ENCODE measurements at regions not wholly inside any gene's neighbourhood (a gene's known extent, or its start where the extent isn't known, plus 50 kb on each side); places are given as distances from the start of the nearest gene placed in this dataset.

DNA sequence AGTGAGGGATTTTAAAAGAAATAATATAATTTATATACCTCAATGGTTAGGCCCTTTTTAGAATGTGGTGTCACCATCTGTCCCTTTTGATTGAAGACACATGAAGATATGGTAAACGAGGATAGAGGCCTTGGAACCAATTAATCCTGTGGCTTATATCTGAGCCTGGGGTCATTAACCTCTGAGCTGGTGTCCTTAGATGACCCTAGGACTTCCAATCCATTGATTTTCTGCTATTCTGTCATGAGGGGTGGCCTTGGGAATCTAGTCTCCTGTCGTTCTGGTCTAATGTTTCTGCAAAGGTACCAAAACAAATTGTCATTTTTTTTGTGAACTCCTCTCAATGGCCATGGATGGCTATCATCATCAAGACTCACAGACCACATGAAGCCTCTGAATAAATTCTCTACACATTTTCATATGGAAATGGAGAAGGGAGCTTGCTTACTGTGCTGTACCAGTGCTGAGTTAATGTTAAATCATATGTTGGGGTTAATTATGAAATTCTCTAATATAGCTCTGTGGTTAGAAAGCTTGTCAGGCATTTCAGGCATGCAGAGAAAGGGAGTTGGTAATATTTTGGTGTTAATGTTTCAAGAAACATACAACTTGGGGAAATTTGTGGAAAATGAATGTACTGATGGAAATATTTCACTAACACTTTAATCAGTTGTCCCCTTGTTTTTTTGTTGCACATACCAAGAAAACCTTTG is 204.2 kb upstream of the IL15 start:
- no peaks in the 10 kb centered on the region for H3K9me3 Mint-ChIP-seq
- H3K4me1 Mint-ChIP-seq (ENCODE audit: low read depth): no peaks in the 10 kb centered on the region
- no peak for DNase-seq (ENCODE audit: low spot score)
- H3K27me3 Mint-ChIP-seq (ENCODE audit: low read depth): no peaks in the 10 kb centered on the region
- H3K27ac Mint-ChIP-seq: no peak overlapping the region
- H3K4me3 Mint-ChIP-seq: no peak overlapping the region
- no peaks in the 10 kb centered on the region for H3K36me3 Mint-ChIP-seq (ENCODE audit: low read depth)

DNA sequence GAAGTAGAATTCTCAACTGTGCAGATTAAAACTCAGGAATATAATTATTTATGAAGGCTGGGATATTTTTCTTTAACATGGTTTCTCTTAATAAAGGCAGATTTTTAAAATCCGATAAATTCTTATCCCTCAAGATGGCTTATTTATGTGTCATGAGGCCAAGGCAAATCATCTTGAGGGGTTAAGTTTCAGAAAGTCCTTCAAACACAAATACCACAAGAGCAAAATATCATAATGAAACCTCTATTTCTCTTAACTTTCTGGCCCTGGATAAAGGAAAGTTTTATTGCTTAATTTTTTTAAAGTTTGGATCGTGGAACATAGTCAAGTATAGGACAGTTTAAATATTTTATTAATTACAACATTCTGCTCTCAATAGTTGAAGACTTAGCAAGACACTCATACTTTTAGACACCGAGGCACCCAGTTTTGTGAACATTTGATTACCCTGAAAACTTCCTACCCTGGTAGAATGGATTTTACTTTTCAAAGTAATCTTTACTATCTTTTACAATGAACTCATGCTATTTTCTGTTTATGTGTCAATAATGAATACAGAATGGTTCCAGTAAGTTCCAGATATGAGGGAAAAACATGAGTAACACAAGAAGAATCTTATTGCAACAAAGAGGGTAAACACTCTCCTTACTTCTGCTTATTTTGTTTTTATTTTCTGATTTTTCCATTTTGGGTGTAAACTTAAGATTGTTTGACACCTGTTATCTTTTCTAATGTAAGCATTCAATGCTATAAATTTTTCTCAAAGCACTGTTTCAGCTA is 200.7 kb upstream of the IL15 start:
- Mint-ChIP-seq H3K36me3 (ENCODE audit: low read depth) (no peaks in the 10 kb centered on the region), H3K4me1 (ENCODE audit: low read depth) (no peaks in the 10 kb centered on the region), H3K9me3 (no peaks in the 10 kb centered on the region), H3K27ac (no peak overlapping the region), H3K4me3 (no peak overlapping the region), H3K27me3 (ENCODE audit: low read depth) (no peaks in the 10 kb centered on the region)
- no peak for DNase-seq (ENCODE audit: low spot score)

DNA sequence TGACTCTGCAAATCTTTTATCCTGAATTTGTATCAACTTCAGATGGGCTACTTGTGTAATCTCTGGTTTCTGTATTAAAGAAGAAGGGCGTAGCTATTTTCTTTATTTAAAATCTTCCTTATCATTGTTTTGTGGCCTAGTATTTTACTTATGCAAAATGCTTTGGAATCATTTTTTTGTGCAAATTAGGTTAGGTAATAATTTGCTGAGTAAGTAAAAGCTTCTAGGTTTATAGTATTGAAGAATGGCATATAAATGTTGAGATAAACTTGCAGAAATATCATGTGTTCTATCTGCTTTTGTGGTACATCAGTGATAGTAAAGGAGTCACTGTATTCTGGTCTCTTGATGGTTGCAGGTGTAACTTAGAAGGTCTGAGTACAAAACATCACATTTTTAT is 197.2 kb upstream of the IL15 start:
- Mint-ChIP-seq H3K36me3 (ENCODE audit: low read depth) (no peaks in the 10 kb centered on the region), H3K9me3 (no peaks in the 10 kb centered on the region), H3K4me3 (no peak overlapping the region), H3K27ac (no peak overlapping the region), H3K27me3 (ENCODE audit: low read depth) (no peaks in the 10 kb centered on the region), H3K4me1 (ENCODE audit: low read depth) (no peaks in the 10 kb centered on the region)
- no peak for DNase-seq (ENCODE audit: low spot score)

DNA sequence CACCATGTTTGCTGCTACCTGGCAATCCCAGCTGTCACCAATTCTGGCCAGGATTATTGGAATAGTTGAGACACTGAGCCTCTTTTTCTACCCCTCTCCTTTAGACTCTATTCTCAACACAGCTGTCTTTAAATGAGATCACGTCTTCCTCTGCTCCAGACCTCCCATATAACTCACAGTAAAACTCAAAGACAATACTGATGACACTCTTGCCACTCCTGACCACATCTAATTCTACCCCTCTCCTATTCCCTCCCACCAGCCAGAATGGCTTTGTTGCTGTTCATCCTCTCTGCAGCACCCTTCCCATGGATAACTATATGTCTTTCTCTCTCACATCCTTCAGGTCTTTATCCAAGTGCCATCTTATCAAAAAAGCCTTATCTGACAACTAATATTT is 188.6 kb upstream of the IL15 start:
- Mint-ChIP-seq H3K27ac (no peak overlapping the region), H3K4me1 (ENCODE audit: low read depth) (no peaks in the 10 kb centered on the region), H3K4me3 (no peak overlapping the region), H3K9me3 (no peaks in the 10 kb centered on the region), H3K27me3 (ENCODE audit: low read depth) (no peaks in the 10 kb centered on the region), H3K36me3 (ENCODE audit: low read depth) (no peaks in the 10 kb centered on the region)
- DNase-seq (ENCODE audit: low spot score): no peak

DNA sequence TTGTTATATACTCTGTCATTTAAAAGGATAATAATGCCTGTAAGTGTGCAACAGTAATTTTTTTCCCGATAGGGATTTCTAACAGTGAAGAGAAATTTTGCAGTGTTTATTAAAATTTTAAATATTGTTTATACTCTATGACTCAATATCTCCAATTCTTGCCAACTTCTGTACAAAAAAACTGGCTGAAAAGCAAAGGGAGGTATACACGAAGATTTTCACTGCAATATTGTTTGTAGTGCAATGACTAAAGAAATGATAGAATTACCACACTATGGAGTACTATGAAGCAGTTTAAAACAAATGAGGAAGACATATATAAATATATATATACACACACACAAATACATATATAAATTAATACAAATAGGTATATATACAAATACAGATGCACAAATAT is 187.9 kb upstream of the IL15 start:
- no peaks in the 10 kb centered on the region for H3K27me3 Mint-ChIP-seq (ENCODE audit: low read depth)
- H3K27ac Mint-ChIP-seq: no peak overlapping the region
- H3K4me1 Mint-ChIP-seq (ENCODE audit: low read depth): no peaks in the 10 kb centered on the region
- no peaks in the 10 kb centered on the region for H3K36me3 Mint-ChIP-seq (ENCODE audit: low read depth)
- no peak overlapping the region for H3K4me3 Mint-ChIP-seq
- DNase-seq (ENCODE audit: low spot score): no peak
- H3K9me3 Mint-ChIP-seq: no peaks in the 10 kb centered on the region

DNA sequence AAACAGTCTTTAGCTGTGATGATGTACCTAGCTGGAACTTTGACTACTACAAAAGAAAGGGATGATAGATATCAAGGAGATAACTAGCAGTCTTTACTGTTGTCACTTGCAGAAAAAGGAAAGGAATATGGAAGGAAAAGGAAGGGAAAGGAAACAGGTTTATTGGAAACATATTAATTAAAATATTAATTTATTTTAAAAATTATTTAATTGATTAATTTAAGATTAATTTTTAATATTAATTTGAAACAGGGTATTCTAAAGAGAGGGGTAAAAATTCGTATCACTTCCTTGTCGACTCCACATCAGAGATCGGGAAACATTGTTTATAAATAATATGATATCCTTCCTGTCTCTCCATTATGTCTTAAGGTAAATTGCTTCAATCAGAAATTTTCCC is 186.5 kb upstream of the IL15 start:
- Mint-ChIP-seq H3K9me3 (no peaks in the 10 kb centered on the region), H3K4me1 (ENCODE audit: low read depth) (no peaks in the 10 kb centered on the region), H3K36me3 (ENCODE audit: low read depth) (no peaks in the 10 kb centered on the region), H3K4me3 (no peak overlapping the region), H3K27ac (no peak overlapping the region), H3K27me3 (ENCODE audit: low read depth) (no peaks in the 10 kb centered on the region)
- DNase-seq (ENCODE audit: low spot score): no peak

DNA sequence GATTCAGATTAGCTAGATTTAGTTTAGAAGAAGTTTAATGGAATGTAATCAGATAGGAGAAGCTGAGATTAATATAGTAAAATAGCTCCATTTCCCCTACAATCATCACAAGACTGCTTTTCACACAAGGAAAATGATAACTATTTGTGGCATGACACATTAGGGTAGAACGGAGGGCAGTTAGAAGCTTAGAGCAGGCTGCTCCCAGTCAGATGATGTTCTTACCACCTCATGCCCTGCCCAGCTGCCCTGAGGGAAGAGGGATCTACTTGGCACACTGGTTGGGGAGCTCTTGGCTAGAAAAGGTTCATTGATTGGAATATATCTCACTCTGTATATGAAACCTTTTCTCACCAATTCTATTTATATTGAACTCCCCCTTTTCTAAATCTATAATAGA is 180.7 kb upstream of the IL15 start:
- no peak for DNase-seq (ENCODE audit: low spot score)
- H3K36me3 Mint-ChIP-seq (ENCODE audit: low read depth): no peaks in the 10 kb centered on the region
- H3K27me3 Mint-ChIP-seq (ENCODE audit: low read depth): no peaks in the 10 kb centered on the region
- H3K9me3 Mint-ChIP-seq: no peaks in the 10 kb centered on the region
- no peak overlapping the region for H3K27ac Mint-ChIP-seq
- no peaks in the 10 kb centered on the region for H3K4me1 Mint-ChIP-seq (ENCODE audit: low read depth)
- no peak overlapping the region for H3K4me3 Mint-ChIP-seq

DNA sequence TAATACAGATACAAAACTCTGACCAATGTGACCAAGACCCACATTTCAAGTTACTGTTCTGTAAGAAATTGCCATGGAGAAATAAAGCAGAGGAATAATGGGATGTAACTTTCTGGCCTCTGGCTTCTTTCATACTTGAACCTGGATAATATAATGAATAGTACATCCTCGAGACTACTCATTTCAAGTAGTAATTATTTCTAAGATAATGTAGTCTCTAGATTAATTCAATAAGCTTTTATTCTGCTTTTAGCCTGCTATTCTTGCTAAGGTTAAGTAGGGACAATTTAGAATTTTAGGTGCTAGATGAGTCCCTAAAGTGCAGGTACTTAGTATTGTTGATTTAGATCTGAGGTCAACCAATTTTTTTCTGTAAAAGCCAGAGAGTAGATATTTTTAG is 178.7 kb upstream of the IL15 start:
- H3K27ac Mint-ChIP-seq: no peak overlapping the region
- H3K36me3 Mint-ChIP-seq (ENCODE audit: low read depth): no peaks in the 10 kb centered on the region
- H3K9me3 Mint-ChIP-seq: no peaks in the 10 kb centered on the region
- H3K27me3 Mint-ChIP-seq (ENCODE audit: low read depth): no peaks in the 10 kb centered on the region
- H3K4me1 Mint-ChIP-seq (ENCODE audit: low read depth): no peaks in the 10 kb centered on the region
- DNase-seq (ENCODE audit: low spot score): no peak
- H3K4me3 Mint-ChIP-seq: no peak overlapping the region

DNA sequence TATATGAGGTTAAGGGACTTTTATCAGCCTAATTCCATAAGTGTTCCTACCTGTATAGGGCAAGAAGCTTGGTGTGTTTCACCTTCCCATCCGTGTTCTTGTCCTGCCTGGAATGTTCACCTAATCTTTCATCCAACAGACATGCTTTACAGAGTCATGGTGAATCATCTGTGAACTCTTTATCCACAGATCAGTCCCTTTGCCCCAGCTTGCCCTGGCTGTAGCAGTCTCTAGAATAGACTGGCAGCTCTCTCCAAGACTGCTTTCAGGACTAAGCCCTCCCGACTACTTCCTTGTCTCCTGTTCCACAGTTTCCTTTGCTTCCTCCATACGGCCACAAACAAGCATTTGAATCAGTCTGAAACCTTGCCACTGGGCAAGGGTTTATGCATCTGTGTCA is 177.9 kb upstream of the IL15 start:
- Mint-ChIP-seq H3K4me1 (ENCODE audit: low read depth) (no peaks in the 10 kb centered on the region), H3K36me3 (ENCODE audit: low read depth) (no peaks in the 10 kb centered on the region), H3K27ac (no peak overlapping the region), H3K9me3 (no peaks in the 10 kb centered on the region), H3K4me3 (no peak overlapping the region), H3K27me3 (ENCODE audit: low read depth) (no peaks in the 10 kb centered on the region)
- no peak for DNase-seq (ENCODE audit: low spot score)

DNA sequence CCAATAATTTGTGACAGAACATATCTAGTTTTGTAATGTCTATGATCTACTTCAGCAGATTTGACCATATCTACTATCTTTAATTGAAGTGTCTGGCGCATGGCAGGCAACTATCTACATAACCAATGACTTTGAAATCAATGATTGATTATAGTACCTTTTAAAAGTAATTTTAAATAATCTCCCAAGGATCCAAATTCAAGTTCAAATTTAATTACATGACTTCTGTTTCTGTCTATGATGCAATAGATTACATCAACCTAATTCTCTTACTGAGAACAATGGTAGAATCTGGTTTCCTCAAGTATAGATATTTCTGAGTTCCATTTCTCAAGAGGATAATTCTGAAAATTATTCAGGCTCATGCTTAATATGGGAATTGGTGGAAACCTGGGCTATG is 177.4 kb upstream of the IL15 start:
- H3K36me3 Mint-ChIP-seq (ENCODE audit: low read depth): no peaks in the 10 kb centered on the region
- H3K27ac Mint-ChIP-seq: no peak overlapping the region
- H3K27me3 Mint-ChIP-seq (ENCODE audit: low read depth): no peaks in the 10 kb centered on the region
- H3K4me3 Mint-ChIP-seq: no peak overlapping the region
- no peak for DNase-seq (ENCODE audit: low spot score)
- H3K9me3 Mint-ChIP-seq: no peaks in the 10 kb centered on the region
- H3K4me1 Mint-ChIP-seq (ENCODE audit: low read depth): no peaks in the 10 kb centered on the region

DNA sequence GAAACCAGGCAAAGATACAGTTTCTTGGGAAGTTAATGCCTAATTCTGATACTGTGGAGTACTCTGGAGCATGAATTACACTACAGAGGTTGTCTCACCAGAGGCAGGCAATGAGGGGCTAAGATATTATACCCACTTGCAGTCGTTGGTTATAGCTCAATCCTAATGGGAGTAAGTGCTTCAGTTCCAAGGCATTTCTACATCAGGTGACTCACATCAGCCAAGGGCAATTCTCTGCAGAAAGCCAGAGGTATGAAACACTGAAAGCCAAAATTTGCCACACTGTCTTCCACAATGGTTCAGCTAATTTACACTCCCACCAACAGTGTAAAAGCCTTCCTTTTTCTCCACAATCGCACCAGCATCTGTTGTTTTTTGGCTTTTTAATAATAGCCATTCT is 174.0 kb upstream of the IL15 start:
- no peaks in the 10 kb centered on the region for H3K36me3 Mint-ChIP-seq (ENCODE audit: low read depth)
- H3K27ac Mint-ChIP-seq: no peak overlapping the region
- no peak for DNase-seq (ENCODE audit: low spot score)
- H3K9me3 Mint-ChIP-seq: no peaks in the 10 kb centered on the region
- H3K4me1 Mint-ChIP-seq (ENCODE audit: low read depth): no peaks in the 10 kb centered on the region
- no peaks in the 10 kb centered on the region for H3K27me3 Mint-ChIP-seq (ENCODE audit: low read depth)
- H3K4me3 Mint-ChIP-seq: no peak overlapping the region

DNA sequence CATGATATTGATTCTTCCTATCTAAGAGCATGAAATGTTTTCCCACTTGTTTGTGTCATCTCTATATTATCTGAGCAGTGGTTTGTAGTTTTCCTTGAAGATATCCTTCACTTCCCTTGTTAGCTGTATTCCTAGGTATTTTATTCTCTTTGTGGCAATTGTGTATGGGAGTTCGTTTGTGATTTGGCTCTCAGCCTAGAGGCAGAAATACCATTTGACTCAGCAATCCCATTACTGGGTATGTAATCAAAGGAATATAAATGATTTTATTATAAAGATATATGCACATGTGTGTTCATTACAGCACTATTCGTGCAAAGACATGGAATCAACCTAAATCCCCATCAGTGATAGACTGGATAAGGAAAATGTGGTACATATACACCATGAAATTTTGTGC is 172.7 kb upstream of the IL15 start:
- no peaks in the 10 kb centered on the region for H3K4me1 Mint-ChIP-seq (ENCODE audit: low read depth)
- no peak overlapping the region for H3K4me3 Mint-ChIP-seq
- no peak overlapping the region for H3K27ac Mint-ChIP-seq
- DNase-seq (ENCODE audit: low spot score): no peak
- no peaks in the 10 kb centered on the region for H3K9me3 Mint-ChIP-seq
- no peaks in the 10 kb centered on the region for H3K27me3 Mint-ChIP-seq (ENCODE audit: low read depth)
- no peaks in the 10 kb centered on the region for H3K36me3 Mint-ChIP-seq (ENCODE audit: low read depth)

DNA sequence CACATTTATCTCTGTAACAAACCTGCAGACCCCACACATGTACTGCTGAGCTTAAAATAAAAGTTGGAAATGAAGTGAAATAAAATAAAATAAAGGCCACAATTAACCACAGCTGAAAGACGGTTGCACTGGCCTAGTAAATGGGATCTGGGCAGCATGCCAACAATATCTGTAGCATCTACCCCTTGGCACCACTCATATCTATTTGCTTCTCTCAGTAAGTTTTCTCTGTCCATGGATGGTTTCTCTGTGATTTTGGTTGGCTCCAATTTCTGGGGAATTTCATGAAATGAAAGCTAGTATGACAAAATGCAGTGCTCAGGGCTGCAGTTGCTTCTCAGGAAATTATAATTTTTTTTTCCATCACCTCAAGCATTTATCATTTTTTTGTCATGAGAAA is 172.0 kb upstream of the IL15 start:
- Mint-ChIP-seq H3K27me3 (ENCODE audit: low read depth) (no peaks in the 10 kb centered on the region), H3K9me3 (no peaks in the 10 kb centered on the region), H3K36me3 (ENCODE audit: low read depth) (no peaks in the 10 kb centered on the region), H3K27ac (no peak overlapping the region), H3K4me3 (no peak overlapping the region), H3K4me1 (ENCODE audit: low read depth) (no peaks in the 10 kb centered on the region)
- no peak for DNase-seq (ENCODE audit: low spot score)

DNA sequence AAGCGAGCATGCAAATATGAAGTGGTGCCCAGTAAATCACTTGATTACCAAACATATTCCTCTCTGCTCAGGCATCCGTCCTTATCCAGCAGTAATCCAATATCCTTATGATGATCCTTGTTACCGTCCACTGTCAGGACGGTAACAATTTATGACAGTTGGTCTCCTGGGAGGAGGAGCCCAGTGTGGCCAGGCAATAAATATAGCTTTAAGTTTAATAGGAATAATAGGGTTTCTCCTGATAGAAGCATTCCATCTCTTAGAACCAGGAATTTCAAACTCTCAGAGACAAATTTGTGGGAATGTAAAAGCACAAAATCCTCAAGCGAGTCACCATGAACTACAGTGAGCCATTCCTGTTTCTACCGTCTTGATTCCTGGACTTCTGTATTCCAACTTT is 171.2 kb upstream of the IL15 start:
- Mint-ChIP-seq H3K27ac (no peak overlapping the region), H3K27me3 (ENCODE audit: low read depth) (no peaks in the 10 kb centered on the region), H3K36me3 (ENCODE audit: low read depth) (no peaks in the 10 kb centered on the region), H3K9me3 (no peaks in the 10 kb centered on the region), H3K4me3 (no peak overlapping the region), H3K4me1 (ENCODE audit: low read depth) (no peaks in the 10 kb centered on the region)
- DNase-seq (ENCODE audit: low spot score): no peak

DNA sequence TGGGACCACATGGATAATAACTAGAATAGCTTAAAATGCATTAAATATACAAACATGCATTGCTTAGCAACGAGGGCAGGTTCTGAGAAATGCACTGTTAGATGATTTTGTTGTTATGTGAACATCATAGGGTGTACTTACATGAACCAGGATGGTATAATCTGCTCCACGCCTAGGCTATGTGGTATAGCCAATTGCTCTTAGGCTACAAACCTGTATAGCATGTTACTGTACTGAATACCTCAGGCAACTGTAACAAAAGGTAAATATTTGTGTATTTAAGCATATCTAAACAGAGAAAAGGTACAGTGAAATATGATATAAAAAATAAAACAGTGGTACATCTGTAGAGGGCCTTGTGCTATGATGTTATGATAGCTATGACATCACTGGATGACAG is 169.2 kb upstream of the IL15 start:
- Mint-ChIP-seq H3K27me3 (ENCODE audit: low read depth) (no peaks in the 10 kb centered on the region), H3K27ac (no peak overlapping the region), H3K4me3 (no peak overlapping the region), H3K4me1 (ENCODE audit: low read depth) (no peaks in the 10 kb centered on the region), H3K9me3 (no peaks in the 10 kb centered on the region), H3K36me3 (ENCODE audit: low read depth) (no peaks in the 10 kb centered on the region)
- no peak for DNase-seq (ENCODE audit: low spot score)
